ENCODE measurements at regions not wholly inside any gene's neighbourhood (a gene's known extent, or its start where the extent isn't known, plus 50 kb on each side); places are given as distances from the start of the nearest gene placed in this dataset.

- H3K27me3 ChIP-seq (ENCODE audit: control insufficient read depth in 1 of 2, insufficient read depth in 2 of 2, low read length in 2 of 2): no peaks in the 10 kb centered on the region
- ChIA-PET POLR2A (no interaction called here), CTCF (ENCODE audit: low intra/inter-chr PET ratio, low total read pairs) (no interaction called here)
- H3K4me3 ChIP-seq (replicated peaks in 1 of 3; ENCODE audit: insufficient read depth in 1 of 3, low read depth in 2 of 3, low read length in 3 of 3): no peak overlapping the region
- no peaks in the 10 kb centered on the region for H3K4me1 ChIP-seq (ENCODE audit: insufficient read depth, low read length)
- no peak overlapping the region for H2AFZ ChIP-seq (ENCODE audit: low read length)
- ATAC-seq: peak; percentile 55
- no peak for DNase-seq (ENCODE audit: low spot score)
- no peaks in the 10 kb centered on the region for H3K79me2 ChIP-seq (ENCODE audit: insufficient read depth, low read length)
- no peak overlapping the region for H3K27ac ChIP-seq (ENCODE audit: extremely low read length, insufficient read depth, low read length)
- BruUV-seq (replicated peaks): no TSS peak
- WGBS (ENCODE audit: low lambda C conversion rate): 0% methylated on average over 6 of the region's 8 CpGs
- H3K9me3 ChIP-seq (ENCODE audit: low read length): peaks cover 97% of the 10 kb centered on the region
- H3K36me3 ChIP-seq (replicated peaks in 1 of 2; ENCODE audit: control insufficient read depth in 1 of 2, insufficient read depth in 2 of 2, low read length in 2 of 2): no peaks in the 10 kb centered on the region
- no peak overlapping the region for H3K9ac ChIP-seq (ENCODE audit: insufficient read depth, low read depth, low read length)
- H4K20me1 ChIP-seq (ENCODE audit: insufficient read depth, low read length): no peaks in the 10 kb centered on the region
- in situ Hi-C loops (cut with HindIII; ENCODE audit: extremely low pct_ligation_motif_present, low pct_unique_long_range_greater_than_20kb): no loop called here
- intact Hi-C loops (cut with micrococcal nuclease; ENCODE audit: unreplicated experiment): no loop called here
- no peak for FAIRE-seq
- H3K4me2 ChIP-seq (ENCODE audit: low read depth, low read length): no peak overlapping the region
- TF ChIP-seq TCF7 (IDR thresholded peaks at IDR 0.05; ENCODE audit: low read depth): 0 out of 2 replicates have a peak, but pooled peaks have one; percentile 25
- TF ChIP-seq USF2 (IDR thresholded peaks at IDR 0.05; ENCODE audit: low read depth, low read length): no peak
- TF ChIP-seq USF2 (CRISPR knock-in tag; IDR thresholded peaks at IDR 0.05; ENCODE audit: borderline replicate concordance): peak; percentile 25; the same call in 1 of the 2 replicates
- no peak for TF ChIP-seq SOX13 (IDR thresholded peaks at IDR 0.05)
- peak in 1 of 2 experiments; percentile 36; a peak in 1 of 4 replicates for TF ChIP-seq SOX13 (CRISPR knock-in tag; conservative IDR thresholded peaks at IDR 0.05 in 1 of 2, IDR thresholded peaks at IDR 0.05 in 1 of 2)
- TF ChIP-seq ZNF609 (CRISPR knock-in tag; IDR thresholded peaks at IDR 0.05; ENCODE audit: borderline replicate concordance): no peak
- no peak for TF ChIP-seq GFI1 (CRISPR knock-in tag; IDR thresholded peaks at IDR 0.05; ENCODE audit: borderline replicate concordance)
- peak; percentile 35; the same call in 1 of the 2 replicates for TF ChIP-seq CTCF (CRISPR knock-in tag; IDR thresholded peaks at IDR 0.05)
- TF ChIP-seq FOXA1 (IDR thresholded peaks at IDR 0.05): no peak
- TF ChIP-seq FOXA1 (CRISPR knock-in tag; IDR thresholded peaks at IDR 0.05): 0 out of 2 replicates have a peak, but pooled peaks have one; percentile 5
- no peak for TF ChIP-seq ZFP90 (CRISPR knock-in tag; IDR thresholded peaks at IDR 0.05; ENCODE audit: borderline replicate concordance)
- TF ChIP-seq, protein P1, sequence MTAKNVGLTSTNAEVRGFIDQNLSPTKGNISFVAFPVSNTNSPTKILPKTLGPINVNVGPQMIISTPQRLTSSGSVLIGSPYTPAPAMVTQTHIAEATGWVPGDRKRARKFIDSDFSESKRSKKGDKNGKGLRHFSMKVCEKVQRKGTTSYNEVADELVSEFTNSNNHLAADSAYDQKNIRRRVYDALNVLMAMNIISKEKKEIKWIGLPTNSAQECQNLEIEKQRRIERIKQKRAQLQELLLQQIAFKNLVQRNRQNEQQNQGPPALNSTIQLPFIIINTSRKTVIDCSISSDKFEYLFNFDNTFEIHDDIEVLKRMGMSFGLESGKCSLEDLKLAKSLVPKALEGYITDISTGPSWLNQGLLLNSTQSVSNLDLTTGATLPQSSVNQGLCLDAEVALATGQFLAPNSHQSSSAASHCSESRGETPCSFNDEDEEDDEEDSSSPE (CRISPR knock-in tag; IDR thresholded peaks at IDR 0.05): no peak
- TF ChIP-seq SOX6 (IDR thresholded peaks at IDR 0.05): no peak
- TF ChIP-seq SOX6 (CRISPR knock-in tag; IDR thresholded peaks at IDR 0.05): peak; percentile 41; the same call in 1 of the 2 replicates
These were observed 206.5 kb upstream of the TSHZ3 start for GRCh38 chr19:31555634-31556215.

All from HepG2 (cell line).